A549 (cell line): ENCODE measurements at regions not wholly inside any gene's neighbourhood (a gene's known extent, or its start where the extent isn't known, plus 50 kb on each side); places are given as distances from the start of the nearest gene placed in this dataset.

Source experiments
- CHD2 ChIP-seq: fragments of 150-350 bp; IDR thresholded peaks from 2 replicates; pipeline ENCODE4 v1.6.1; 2014; ENCODE audit warnings: low read length; ENCODE audit not compliant: partially characterized antibody
- HDAC2 ChIP-seq: fragments of 200-600 bp; sonication (generic); IDR thresholded peaks from 2 replicates; pipeline ENCODE4 v1.6.1; 2016
- SMC3 ChIP-seq: fragments of >200 bp; sonication (Bioruptor Twin); formaldehyde crosslinking; IDR thresholded peaks from 3 replicates; pipeline ENCODE4 v1.6.1; 2018; ENCODE audit warnings: inconsistent platforms

GRCh38 chr18:10162340-10162739 lies 248.5 kb downstream of the VAPA start:
- TF ChIP-seq CHD2 (no peak), HDAC2 (no peak), SMC3 (no peak)
